K562 (cell line): ENCODE measurements at regions not wholly inside any gene's neighbourhood (a gene's known extent, or its start where the extent isn't known, plus 50 kb on each side); places are given as distances from the start of the nearest gene placed in this dataset.

Experiments
- ATAC-seq: fragments of 200-7000 bp; cut with Tn5 transposase; 3 replicates; pipeline ENCODE4 v1.9.1; 2020; ENCODE audit warnings: moderate library complexity
- BruUV-seq: library from RNA; stranded (reverse); fragments of 400-500 nt; replicated peaks from 2 replicates; lab custom pipeline; 2021; lab: Mats Ljungman, UMichigan
- CTCF ChIA-PET: fragments of 300-600 bp; formaldehyde crosslinking; extraction: SDS; loops from one replicate; lab custom pipeline; 2021; ENCODE audit warnings: low intra/inter-chr PET ratio; lab: Yijun Ruan, JAX
- POLR2A ChIA-PET: fragments of 300-600, 350-650 bp; sonication (Branson Sonifier 250); formaldehyde crosslinking; extraction: SDS; loops from one replicate; lab custom pipeline; 2021; ENCODE audit warnings: antibody characterized with exemption, inconsistent platforms; lab: Yijun Ruan, JAX
- DNase-seq, 4 experiments: peaks; one replicate each; pipeline versions ENCODE4 v3.0.0 to v3.0.0-alpha.2; 2011 to 2018; ENCODE audit warnings: low spot score in 3 of 4, mixed read lengths in 3 of 4; ENCODE audit errors: extremely low read depth in 1 of 4
- FAIRE-seq: peaks from 2 replicates; lab custom pipeline; 2011; peaks lifted over from hg19 to GRCh38; lab: Jason Lieb, UNC
- H2AFZ ChIP-seq: 2 replicates; pipeline ENCODE4 v1.6.0; 2011; ENCODE audit warnings: low read depth, low read length, control low read depth, inconsistent platforms
- H3K27ac ChIP-seq: fragments of 200-600 bp; 3 replicates; pipeline ENCODE4 v1.8.0; 2011; ENCODE audit warnings: low read depth, mild to moderate bottlenecking, control low read depth, inconsistent platforms, low read length, moderate library complexity, mixed read lengths; ENCODE audit errors: extremely low read depth
- H3K27me3 ChIP-seq, 2 experiments: fragments of 300-600 bp in 1 of 2; 2 replicates in 1 of 2; 3 replicates in 1 of 2; pipeline versions ENCODE4 v1.6.0 to v1.8.0; 2011; ENCODE audit warnings: inconsistent platforms in 2 of 2, low read length in 2 of 2, mild to moderate bottlenecking in 1 of 2, mixed read lengths in 1 of 2, moderate library complexity in 1 of 2; ENCODE audit not compliant: control insufficient read depth in 2 of 2, insufficient read depth in 2 of 2
- H3K36me3 ChIP-seq: fragments of 300-600 bp; 3 replicates; pipeline ENCODE4 v1.8.0; 2011; ENCODE audit warnings: mild to moderate bottlenecking, low read length, inconsistent platforms; ENCODE audit not compliant: control insufficient read depth, insufficient read depth
- H3K4me1 ChIP-seq, 2 experiments: fragments of 200-600 bp in 1 of 2; replicated peaks in 1 of 2; 2 replicates in 1 of 2; 3 replicates in 1 of 2; pipeline versions ENCODE4 v1.5.1 to v1.8.0; 2011; ENCODE audit warnings: inconsistent platforms in 2 of 2, low read length in 2 of 2, mild to moderate bottlenecking in 1 of 2, mixed read lengths in 1 of 2, moderate library complexity in 1 of 2; ENCODE audit not compliant: control insufficient read depth in 2 of 2, insufficient read depth in 2 of 2
- H3K4me2 ChIP-seq: 2 replicates; pipeline ENCODE4 v1.6.1; 2011; ENCODE audit warnings: low read length, control low read depth, inconsistent platforms, mixed read lengths; ENCODE audit not compliant: insufficient read depth
- H3K4me3 ChIP-seq: fragments of 200-600 bp; sonication (generic), shearing (Covaris generic); 2 replicates; pipeline ENCODE4 v1.5.1; 2016; ENCODE audit warnings: control low read depth, inconsistent platforms
- H3K79me2 ChIP-seq: fragments of 200-600 bp; 3 replicates; pipeline ENCODE4 v1.8.0; 2011; ENCODE audit warnings: low read length, inconsistent platforms; ENCODE audit not compliant: control insufficient read depth, insufficient read depth
- H3K9ac ChIP-seq, 2 experiments: 2 replicates each; pipeline versions ENCODE4 v1.6.0 to v1.6.1; 2011; ENCODE audit warnings: low read depth in 2 of 2, low read length in 2 of 2, control low read depth in 1 of 2, inconsistent platforms in 1 of 2, mild to moderate bottlenecking in 1 of 2, mixed read lengths in 1 of 2; ENCODE audit not compliant: insufficient read depth in 1 of 2
- H3K9me1 ChIP-seq: one replicate; pipeline ENCODE4 v1.6.0; 2011; ENCODE audit warnings: inconsistent platforms, mild to moderate bottlenecking, low read length, moderate library complexity; ENCODE audit not compliant: control insufficient read depth, insufficient read depth
- H3K9me3 ChIP-seq: replicated peaks from 2 replicates; pipeline ENCODE4 v1.5.1; 2011; ENCODE audit warnings: low read depth, low read length, inconsistent platforms; ENCODE audit not compliant: control insufficient read depth, insufficient read depth
- H4K20me1 ChIP-seq: replicated peaks from 2 replicates; pipeline ENCODE4 v1.6.1; 2011; ENCODE audit warnings: low read length, inconsistent platforms, mixed read lengths; ENCODE audit not compliant: control insufficient read depth, insufficient read depth
- HSF4 ChIP-seq: fragments of 250-450 bp; sonication (Bioruptor Pico); IDR thresholded peaks from 2 replicates; pipeline ENCODE4 v2.1.2; 2022; ENCODE audit warnings: mild to moderate bottlenecking, moderate library complexity, borderline replicate concordance
- NBN ChIP-seq: fragments of 450-650 bp; IDR thresholded peaks from 2 replicates; pipeline ENCODE4 v1.6.1; 2016; ENCODE audit warnings: low read depth, mild to moderate bottlenecking
- STAT5B ChIP-seq: fragments of 250-450 bp; sonication (Bioruptor Pico); IDR thresholded peaks from 2 replicates; pipeline ENCODE4 v1.8.0; 2021; ENCODE audit warnings: mild to moderate bottlenecking, inconsistent platforms
- TBL1XR1 ChIP-seq, 2 experiments: IDR thresholded peaks; 2 replicates each; pipeline ENCODE4 v1.6.1; 2012; ENCODE audit warnings: improper control_type of control experiment in 2 of 2, low read length in 2 of 2, mild to moderate bottlenecking in 1 of 2
- ZEB2 ChIP-seq: fragments of 450-650 bp; IDR thresholded peaks from 2 replicates; pipeline ENCODE4 v1.6.1; 2016
- ZKSCAN3 ChIP-seq: fragments of 250-450 bp; sonication (Bioruptor Pico); IDR thresholded peaks from 2 replicates; pipeline ENCODE4 v1.4.0; 2020
- WGBS: fragments of 100-300 bp; shearing (Covaris generic); methylation state at CpG from one replicate; pipeline ENCODE4 v1.1.6; 2016; ENCODE audit warnings: low coverage, mixed read lengths; ENCODE audit not compliant: insufficient coverage; ENCODE audit errors: missing lambda C conversion rate; 5-methylcytosine and 5-hydroxymethylcytosine counted together
- in situ Hi-C: fragments of 300-500 bp; cut with MboI; formaldehyde crosslinking; loops from 4 replicates; pipeline ENCODE4 v1.15.0; 2018; ENCODE audit warnings: inconsistent platforms, mixed read lengths
- intact Hi-C: fragments of 100-400 bp; cut with micrococcal nuclease; formaldehyde crosslinking; loops from 2 replicates; pipeline ENCODE4 v1.14.2; 2022
- TF ChIP-seq, protein P1 (sequence below), 2 experiments: fragments of 450-650 bp; formaldehyde crosslinking in 1 of 2; IDR thresholded peaks; 2 replicates each; pipeline versions ENCODE4 v1.4.0 to v1.6.1; 2014 to 2020; ENCODE audit warnings: mild to moderate bottlenecking in 2 of 2, borderline replicate concordance in 1 of 2, low read depth in 1 of 2
- TF ChIP-seq, protein P2 (sequence below), 3 experiments: fragments of 200-800 bp in 1 of 3; sonication (Bioruptor generic) in 1 of 3; sonication (generic) in 1 of 3; formaldehyde crosslinking in 1 of 3; IDR thresholded peaks; 2 replicates each; pipeline versions ENCODE4 v1.6.1 to v1.8.0; 2016 to 2022; ENCODE audit warnings: mild to moderate bottlenecking in 2 of 3, missing compliant biosample characterization in 2 of 3, missing genetic modification characterization in 2 of 3, missing genetic modification reagents in 1 of 3

DNA sequence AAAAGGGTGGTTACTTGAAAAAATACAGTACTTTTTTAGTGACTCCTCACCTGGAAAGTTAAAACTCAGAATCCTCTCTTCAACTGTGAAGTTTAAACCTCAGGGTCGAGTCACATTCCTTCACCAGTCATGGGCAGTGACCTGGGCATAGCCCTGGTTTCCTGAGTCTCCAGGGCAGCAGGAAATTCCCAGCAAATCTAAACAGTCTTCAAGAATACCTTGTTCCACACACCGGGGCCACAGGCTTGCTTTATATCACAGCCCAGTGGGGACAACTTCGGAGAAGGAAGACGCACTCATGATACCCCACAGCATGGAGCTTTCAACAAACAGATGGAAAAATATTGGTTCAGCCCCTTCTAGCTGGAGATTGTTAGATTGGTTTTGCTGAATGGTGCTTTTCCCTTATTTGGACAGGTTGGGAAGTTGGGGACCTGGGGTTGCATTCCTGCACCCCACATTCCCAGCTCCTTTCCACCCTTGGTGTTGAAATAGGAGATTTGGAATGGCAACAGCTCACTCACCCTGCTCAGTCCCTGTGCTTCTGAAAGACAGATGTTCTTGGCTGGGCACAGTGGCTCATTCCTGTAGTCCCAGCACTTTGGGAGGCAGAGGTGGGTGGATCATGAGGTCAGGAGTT is 113.0 kb upstream of the TMEM170B start:
- no peaks in the 10 kb centered on the region for H3K4me1 ChIP-seq
- in situ Hi-C loops: no loop called here
- H2AFZ ChIP-seq: no peak overlapping the region
- no TSS peak for BruUV-seq
- no peak overlapping the region for H3K27ac ChIP-seq
- ATAC-seq: no peak
- TF ChIP-seq ZKSCAN3 (CRISPR knock-in tag) (no peak), HSF4 (no peak), TBL1XR1 (IDR thresholded peaks at IDR 0.05; ENCODE audit: low read length in 2 of 2) (no peak), NBN (no peak), STAT5B (CRISPR knock-in tag) (no peak), ZEB2 (no peak)
- TF ChIP-seq, protein P1, sequence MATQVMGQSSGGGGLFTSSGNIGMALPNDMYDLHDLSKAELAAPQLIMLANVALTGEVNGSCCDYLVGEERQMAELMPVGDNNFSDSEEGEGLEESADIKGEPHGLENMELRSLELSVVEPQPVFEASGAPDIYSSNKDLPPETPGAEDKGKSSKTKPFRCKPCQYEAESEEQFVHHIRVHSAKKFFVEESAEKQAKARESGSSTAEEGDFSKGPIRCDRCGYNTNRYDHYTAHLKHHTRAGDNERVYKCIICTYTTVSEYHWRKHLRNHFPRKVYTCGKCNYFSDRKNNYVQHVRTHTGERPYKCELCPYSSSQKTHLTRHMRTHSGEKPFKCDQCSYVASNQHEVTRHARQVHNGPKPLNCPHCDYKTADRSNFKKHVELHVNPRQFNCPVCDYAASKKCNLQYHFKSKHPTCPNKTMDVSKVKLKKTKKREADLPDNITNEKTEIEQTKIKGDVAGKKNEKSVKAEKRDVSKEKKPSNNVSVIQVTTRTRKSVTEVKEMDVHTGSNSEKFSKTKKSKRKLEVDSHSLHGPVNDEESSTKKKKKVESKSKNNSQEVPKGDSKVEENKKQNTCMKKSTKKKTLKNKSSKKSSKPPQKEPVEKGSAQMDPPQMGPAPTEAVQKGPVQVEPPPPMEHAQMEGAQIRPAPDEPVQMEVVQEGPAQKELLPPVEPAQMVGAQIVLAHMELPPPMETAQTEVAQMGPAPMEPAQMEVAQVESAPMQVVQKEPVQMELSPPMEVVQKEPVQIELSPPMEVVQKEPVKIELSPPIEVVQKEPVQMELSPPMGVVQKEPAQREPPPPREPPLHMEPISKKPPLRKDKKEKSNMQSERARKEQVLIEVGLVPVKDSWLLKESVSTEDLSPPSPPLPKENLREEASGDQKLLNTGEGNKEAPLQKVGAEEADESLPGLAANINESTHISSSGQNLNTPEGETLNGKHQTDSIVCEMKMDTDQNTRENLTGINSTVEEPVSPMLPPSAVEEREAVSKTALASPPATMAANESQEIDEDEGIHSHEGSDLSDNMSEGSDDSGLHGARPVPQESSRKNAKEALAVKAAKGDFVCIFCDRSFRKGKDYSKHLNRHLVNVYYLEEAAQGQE (IDR thresholded peaks at IDR 0.05; ENCODE audit: borderline replicate concordance): no peak
- TF ChIP-seq, protein P1 (CRISPR knock-in tag; IDR thresholded peaks at IDR 0.05; ENCODE audit: low read depth): no peak
- TF ChIP-seq, protein P2, sequence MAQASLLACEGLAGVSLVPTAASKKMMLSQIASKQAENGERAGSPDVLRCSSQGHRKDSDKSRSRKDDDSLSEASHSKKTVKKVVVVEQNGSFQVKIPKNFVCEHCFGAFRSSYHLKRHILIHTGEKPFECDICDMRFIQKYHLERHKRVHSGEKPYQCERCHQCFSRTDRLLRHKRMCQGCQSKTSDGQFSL (CRISPR knock-in tag; IDR thresholded peaks at IDR 0.05): no peak
- TF ChIP-seq, protein P2 (tag; IDR thresholded peaks at IDR 0.05): no peak
- no peak overlapping the region for H3K4me2 ChIP-seq
- FAIRE-seq: no peak
- no peaks in the 10 kb centered on the region for H4K20me1 ChIP-seq
- no peak overlapping the region for H3K9ac ChIP-seq
- H3K9me1 ChIP-seq: no peaks in the 10 kb centered on the region
- WGBS: 0% methylated on average over 4 of the region's 4 CpGs
- POLR2A ChIA-PET: interaction anchor here (0.9 kb wide), 1 partner anchor 13 kb away, joined by 3 read pairs; no protein-coding TSS in a partner anchor
- H3K4me3 ChIP-seq: no peak overlapping the region
- H3K9me3 ChIP-seq: no peaks in the 10 kb centered on the region
- intact Hi-C loops: no loop called here
- CTCF ChIA-PET: no interaction called here
- no peak for DNase-seq
- H3K36me3 ChIP-seq: no peaks in the 10 kb centered on the region
- H3K27me3 ChIP-seq: peaks cover 0 to 2% of the 10 kb centered on the region in 2 experiments; a peak in 2 of 5 replicates
- H3K79me2 ChIP-seq: no peaks in the 10 kb centered on the region
